ENCODE measurements at regions not wholly inside any gene's neighbourhood (a gene's known extent, or its start where the extent isn't known, plus 50 kb on each side); places are given as distances from the start of the nearest gene placed in this dataset.

GRCh38 chr3:157948605-157949383, 157.4 kb downstream of the SHOX2 start:
- no peak overlapping the region for H3K4me3 ChIP-seq (ENCODE audit: low read length)
- no peak overlapping the region for H3K4me2 ChIP-seq (ENCODE audit: low read length)
- H4K20me1 ChIP-seq (ENCODE audit: insufficient read depth), result no peaks in the 10 kb centered on the region

GRCh38 chr3:157939166-157939565, 167.1 kb downstream of the SHOX2 start:
- Histone ChIP-seq H3K9ac (ENCODE audit: low read length) (no peak overlapping the region), H2AFZ (ENCODE audit: low read depth, low read length) (no peak overlapping the region), H3K27ac (ENCODE audit: low read length) (no peak overlapping the region)

More at GRCh38 chr3:157948605-157949383, 157.4 kb downstream of the SHOX2 start:
- H3K27me3 ChIP-seq (ENCODE audit: insufficient read depth, low read depth, low read length), result no peaks in the 10 kb centered on the region
- no peaks in the 10 kb centered on the region for H3F3A ChIP-seq (ENCODE audit: insufficient read depth, low read length, poor library complexity, severe bottlenecking)
- no peaks in the 10 kb centered on the region for H3K9me2 ChIP-seq (ENCODE audit: insufficient read depth, low read length)
- no peak overlapping the region for H3K27ac ChIP-seq (ENCODE audit: low read length)
- no peaks in the 10 kb centered on the region for H3K9me3 ChIP-seq (ENCODE audit: low read length)
- no peak overlapping the region for H2AFZ ChIP-seq (ENCODE audit: low read depth, low read length)
- H3K36me3 ChIP-seq (ENCODE audit: insufficient read depth, low read length), result no peaks in the 10 kb centered on the region
- H3K79me2 ChIP-seq (replicated peaks; ENCODE audit: insufficient read depth, low read length), result no peaks in the 10 kb centered on the region
- TF ChIP-seq EP300 (conservative IDR thresholded peaks at IDR 0.05; ENCODE audit: poor library complexity, severe bottlenecking) (no peak), POLR2AphosphoS5 (IDR thresholded peaks at IDR 0.05) (no peak), MXI1 (conservative IDR thresholded peaks at IDR 0.05; ENCODE audit: poor library complexity, severe bottlenecking) (no peak), SMC3 (conservative IDR thresholded peaks at IDR 0.05; ENCODE audit: poor library complexity) (no peak), EZH2 (IDR thresholded peaks at IDR 0.05; ENCODE audit: borderline replicate concordance, insufficient read depth, low read length, poor library complexity, severe bottlenecking) (no peak), TAF1 (IDR thresholded peaks at IDR 0.05; ENCODE audit: low read depth) (no peak), CTCF (IDR thresholded peaks at IDR 0.05; ENCODE audit: poor library complexity, severe bottlenecking) (no peak), REST (IDR thresholded peaks at IDR 0.05; ENCODE audit: borderline replicate concordance) (no peak), RAD21 (conservative IDR thresholded peaks at IDR 0.05) (no peak)
- H3K9ac ChIP-seq (ENCODE audit: low read length), result no peak overlapping the region

More at GRCh38 chr3:157939166-157939565, 167.1 kb downstream of the SHOX2 start:
- Histone ChIP-seq H3F3A (ENCODE audit: insufficient read depth, low read length, poor library complexity, severe bottlenecking) (no peaks in the 10 kb centered on the region), H4K20me1 (ENCODE audit: insufficient read depth) (no peaks in the 10 kb centered on the region), H3K9me2 (ENCODE audit: insufficient read depth, low read length) (no peaks in the 10 kb centered on the region), H3K4me2 (ENCODE audit: low read length) (no peak overlapping the region), H3K36me3 (ENCODE audit: insufficient read depth, low read length) (no peaks in the 10 kb centered on the region), H3K4me3 (ENCODE audit: low read length) (no peak overlapping the region), H3K9me3 (ENCODE audit: low read length) (no peaks in the 10 kb centered on the region), H3K27me3 (ENCODE audit: insufficient read depth, low read depth, low read length) (no peaks in the 10 kb centered on the region), H3K79me2 (replicated peaks; ENCODE audit: insufficient read depth, low read length) (no peaks in the 10 kb centered on the region)
- no peak for TF ChIP-seq RAD21 (conservative IDR thresholded peaks at IDR 0.05)
